ENCODE measurements at regions not wholly inside any gene's neighbourhood (a gene's known extent, or its start where the extent isn't known, plus 50 kb on each side); places are given as distances from the start of the nearest gene placed in this dataset.

DNA sequence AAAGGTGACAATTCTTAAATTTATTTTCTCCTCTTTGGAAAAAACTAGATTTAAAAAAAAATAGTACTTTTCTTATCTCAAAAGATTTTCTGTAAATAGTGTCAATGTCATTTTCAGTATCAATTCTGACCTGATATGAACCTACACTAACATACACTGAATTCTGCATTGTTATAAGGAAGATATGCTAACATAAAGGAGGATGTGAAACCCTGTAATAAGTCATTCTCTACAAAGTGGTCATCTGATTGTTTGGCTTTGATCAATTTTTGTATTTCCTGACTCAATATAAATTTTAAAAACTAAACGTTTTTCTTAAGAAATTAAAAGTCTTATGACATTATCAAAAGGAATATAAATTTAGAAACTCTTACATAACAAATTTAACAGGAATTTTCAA is 233.6 kb upstream of the EDIL3 start:
- TF ChIP-seq CTCF (IDR thresholded peaks at IDR 0.05; ENCODE audit: low read length) (no peak), EZH2phosphoT487 (IDR thresholded peaks at IDR 0.05; ENCODE audit: low read length) (no peak)
